ENCODE measurements at regions not wholly inside any gene's neighbourhood (a gene's known extent, or its start where the extent isn't known, plus 50 kb on each side); places are given as distances from the start of the nearest gene placed in this dataset.

- Histone ChIP-seq H3K9me3 (no peaks in the 10 kb centered on the region), H3K36me3 (no peaks in the 10 kb centered on the region), H3K27ac (no peak overlapping the region), H3K4me1 (ENCODE audit: control insufficient read depth in 1 of 2, low read depth in 2 of 2) (no peaks in the 10 kb centered on the region), H3K4me3 (no peak overlapping the region), H3K27me3 (replicated peaks; ENCODE audit: insufficient read depth) (no peaks in the 10 kb centered on the region)
- DNase-seq (ENCODE audit: low spot score), result no peak
- TF ChIP-seq, protein P1, sequence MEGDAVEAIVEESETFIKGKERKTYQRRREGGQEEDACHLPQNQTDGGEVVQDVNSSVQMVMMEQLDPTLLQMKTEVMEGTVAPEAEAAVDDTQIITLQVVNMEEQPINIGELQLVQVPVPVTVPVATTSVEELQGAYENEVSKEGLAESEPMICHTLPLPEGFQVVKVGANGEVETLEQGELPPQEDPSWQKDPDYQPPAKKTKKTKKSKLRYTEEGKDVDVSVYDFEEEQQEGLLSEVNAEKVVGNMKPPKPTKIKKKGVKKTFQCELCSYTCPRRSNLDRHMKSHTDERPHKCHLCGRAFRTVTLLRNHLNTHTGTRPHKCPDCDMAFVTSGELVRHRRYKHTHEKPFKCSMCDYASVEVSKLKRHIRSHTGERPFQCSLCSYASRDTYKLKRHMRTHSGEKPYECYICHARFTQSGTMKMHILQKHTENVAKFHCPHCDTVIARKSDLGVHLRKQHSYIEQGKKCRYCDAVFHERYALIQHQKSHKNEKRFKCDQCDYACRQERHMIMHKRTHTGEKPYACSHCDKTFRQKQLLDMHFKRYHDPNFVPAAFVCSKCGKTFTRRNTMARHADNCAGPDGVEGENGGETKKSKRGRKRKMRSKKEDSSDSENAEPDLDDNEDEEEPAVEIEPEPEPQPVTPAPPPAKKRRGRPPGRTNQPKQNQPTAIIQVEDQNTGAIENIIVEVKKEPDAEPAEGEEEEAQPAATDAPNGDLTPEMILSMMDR (IDR thresholded peaks at IDR 0.05), result no peak
- no peak for ATAC-seq (ENCODE audit: insufficient number of reproducible peaks, low FRiP score, low read depth)
Measured at GRCh38 chr6:165881806-165882205, 218.8 kb upstream of the PDE10A start.

GRCh38 chr6:165880686-165881085 lies 217.6 kb upstream of the PDE10A start:
- Histone ChIP-seq H3K4me1 (ENCODE audit: control insufficient read depth in 1 of 2, low read depth in 2 of 2) (no peaks in the 10 kb centered on the region), H3K27me3 (replicated peaks; ENCODE audit: insufficient read depth) (no peaks in the 10 kb centered on the region), H3K4me3 (no peak overlapping the region), H3K27ac (no peak overlapping the region), H3K36me3 (no peaks in the 10 kb centered on the region), H3K9me3 (no peaks in the 10 kb centered on the region)
- TF ChIP-seq, protein P1 (IDR thresholded peaks at IDR 0.05), result no peak
- DNase-seq (ENCODE audit: low spot score), result no peak
- no peak for ATAC-seq (ENCODE audit: insufficient number of reproducible peaks, low FRiP score, low read depth)

- Histone ChIP-seq H3K9me3 (no peaks in the 10 kb centered on the region), H3K36me3 (no peaks in the 10 kb centered on the region), H3K4me3 (no peak overlapping the region), H3K27ac (no peak overlapping the region), H3K27me3 (replicated peaks; ENCODE audit: insufficient read depth) (no peaks in the 10 kb centered on the region), H3K4me1 (ENCODE audit: control insufficient read depth in 1 of 2, low read depth in 2 of 2) (no peaks in the 10 kb centered on the region)
- no peak for DNase-seq (ENCODE audit: low spot score)
- no peak for ATAC-seq (ENCODE audit: insufficient number of reproducible peaks, low FRiP score, low read depth)
- TF ChIP-seq, protein P1 (IDR thresholded peaks at IDR 0.05), result no peak
Measured at GRCh38 chr6:165877773-165878172, 214.7 kb upstream of the PDE10A start.

DNA sequence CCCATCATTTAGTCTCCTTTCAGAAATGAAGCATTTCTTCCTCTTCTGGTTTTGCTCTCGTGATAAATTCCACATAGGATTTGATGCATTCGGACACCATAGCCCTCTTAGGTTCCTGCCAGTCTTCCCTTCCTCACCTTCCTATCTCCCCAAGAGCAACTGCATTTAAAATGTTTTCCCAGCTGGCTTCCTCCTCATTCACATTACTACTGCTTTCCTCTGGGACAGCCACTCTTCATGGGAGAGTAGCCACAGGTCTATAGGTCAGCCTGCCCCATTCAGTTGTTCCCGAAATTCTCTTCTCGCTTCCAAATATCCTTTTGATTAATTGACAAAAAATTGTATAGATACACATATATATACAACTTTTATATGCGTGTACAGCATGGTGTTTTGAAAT lies 214.2 kb upstream of the PDE10A start:
- no peaks in the 10 kb centered on the region for H3K27me3 ChIP-seq (replicated peaks; ENCODE audit: insufficient read depth)
- DNase-seq (ENCODE audit: low spot score) (no peak), ATAC-seq (ENCODE audit: insufficient number of reproducible peaks, low FRiP score, low read depth) (no peak)
- TF ChIP-seq, protein P1 (IDR thresholded peaks at IDR 0.05), result no peak
- H3K27ac ChIP-seq, result no peak overlapping the region
- no peaks in the 10 kb centered on the region for H3K9me3 ChIP-seq
- H3K36me3 ChIP-seq, result no peaks in the 10 kb centered on the region
- H3K4me1 ChIP-seq (ENCODE audit: control insufficient read depth in 1 of 2, low read depth in 2 of 2), result no peaks in the 10 kb centered on the region
- H3K4me3 ChIP-seq, result no peak overlapping the region

- no peak for DNase-seq (ENCODE audit: low spot score)
Measured at GRCh38 chr6:165876588-165876987, 213.5 kb upstream of the PDE10A start.

More at GRCh38 chr6:165876588-165876987, 213.5 kb upstream of the PDE10A start:
- Histone ChIP-seq H3K27ac (no peak overlapping the region), H3K4me1 (ENCODE audit: control insufficient read depth in 1 of 2, low read depth in 2 of 2) (no peaks in the 10 kb centered on the region), H3K9me3 (no peaks in the 10 kb centered on the region), H3K27me3 (replicated peaks; ENCODE audit: insufficient read depth) (no peaks in the 10 kb centered on the region), H3K36me3 (no peaks in the 10 kb centered on the region), H3K4me3 (no peak overlapping the region)
- TF ChIP-seq, protein P1 (IDR thresholded peaks at IDR 0.05), result no peak
- ATAC-seq (ENCODE audit: insufficient number of reproducible peaks, low FRiP score, low read depth), result no peak

Data from thoracic aorta (tissue), 2 donors.